ENCODE measurements at regions not wholly inside any gene's neighbourhood (a gene's known extent, or its start where the extent isn't known, plus 50 kb on each side); places are given as distances from the start of the nearest gene placed in this dataset.

DNA sequence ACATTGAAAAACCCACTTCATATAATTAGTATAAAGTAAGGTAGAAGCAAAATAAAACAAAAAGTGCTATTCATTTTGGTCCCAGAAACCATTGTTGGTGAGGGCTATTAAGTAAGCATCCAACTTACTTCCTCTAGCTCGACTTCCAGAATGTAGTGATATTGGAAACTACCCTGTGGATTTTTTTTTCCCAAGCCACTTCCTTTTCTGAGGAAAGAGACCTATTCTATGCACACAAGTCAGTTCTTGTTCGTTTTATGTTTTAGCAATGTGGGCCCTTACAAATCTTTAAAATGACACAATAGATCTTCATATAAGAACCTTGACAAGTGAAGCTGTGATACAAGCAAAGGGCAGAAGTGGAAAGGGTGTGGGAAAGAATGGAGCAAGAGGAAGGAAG is 402.0 kb upstream of the TBL1XR1 start:
- TF ChIP-seq, protein P1, sequence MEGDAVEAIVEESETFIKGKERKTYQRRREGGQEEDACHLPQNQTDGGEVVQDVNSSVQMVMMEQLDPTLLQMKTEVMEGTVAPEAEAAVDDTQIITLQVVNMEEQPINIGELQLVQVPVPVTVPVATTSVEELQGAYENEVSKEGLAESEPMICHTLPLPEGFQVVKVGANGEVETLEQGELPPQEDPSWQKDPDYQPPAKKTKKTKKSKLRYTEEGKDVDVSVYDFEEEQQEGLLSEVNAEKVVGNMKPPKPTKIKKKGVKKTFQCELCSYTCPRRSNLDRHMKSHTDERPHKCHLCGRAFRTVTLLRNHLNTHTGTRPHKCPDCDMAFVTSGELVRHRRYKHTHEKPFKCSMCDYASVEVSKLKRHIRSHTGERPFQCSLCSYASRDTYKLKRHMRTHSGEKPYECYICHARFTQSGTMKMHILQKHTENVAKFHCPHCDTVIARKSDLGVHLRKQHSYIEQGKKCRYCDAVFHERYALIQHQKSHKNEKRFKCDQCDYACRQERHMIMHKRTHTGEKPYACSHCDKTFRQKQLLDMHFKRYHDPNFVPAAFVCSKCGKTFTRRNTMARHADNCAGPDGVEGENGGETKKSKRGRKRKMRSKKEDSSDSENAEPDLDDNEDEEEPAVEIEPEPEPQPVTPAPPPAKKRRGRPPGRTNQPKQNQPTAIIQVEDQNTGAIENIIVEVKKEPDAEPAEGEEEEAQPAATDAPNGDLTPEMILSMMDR (IDR thresholded peaks at IDR 0.05; ENCODE audit: poor library complexity, severe bottlenecking), result no peak
- TF ChIP-seq TAF1 (IDR thresholded peaks at IDR 0.05; ENCODE audit: low read depth), result no peak
- TF ChIP-seq POLR2AphosphoS5 (IDR thresholded peaks at IDR 0.05), result no peak
- no peak for TF ChIP-seq EZH2 (IDR thresholded peaks at IDR 0.05; ENCODE audit: borderline replicate concordance, insufficient read depth, low read length, poor library complexity, severe bottlenecking)

Data from neural cell (in vitro differentiated cells).